ENCODE measurements at regions not wholly inside any gene's neighbourhood (a gene's known extent, or its start where the extent isn't known, plus 50 kb on each side); places are given as distances from the start of the nearest gene placed in this dataset.
A peak's percentile ranks its signal among the peaks of the same experiment; 100 is the strongest.

GRCh38 chr12:127389923-127390322 lies 877.0 kb upstream of the TMEM132C start (continued):
- TF ChIP-seq CHD7 (IDR thresholded peaks at IDR 0.05; ENCODE audit: insufficient replicate concordance, low read length) (no peak), JUND (IDR thresholded peaks at IDR 0.05; ENCODE audit: low read length) (peak; percentile 39; the same call in 1 of the 2 replicates), PHF8 (conservative IDR thresholded peaks at IDR 0.05; ENCODE audit: low read depth, low read length) (no peak), RAD21 (IDR thresholded peaks at IDR 0.05 in 1 of 2, conservative IDR thresholded peaks at IDR 0.05 in 1 of 2; ENCODE audit: low read depth in 2 of 2, low read length in 2 of 2) (peak in 1 of 2 experiments; percentile 14; a peak in 1 of 4 replicates)
